Activated naive CD4-positive, alpha-beta T cell (primary cell): ENCODE measurements at regions not wholly inside any gene's neighbourhood (a gene's known extent, or its start where the extent isn't known, plus 50 kb on each side); places are given as distances from the start of the nearest gene placed in this dataset.

Source experiments
- DNase-seq, 4 experiments: peaks; one replicate each; lab custom pipeline; 2025; lab: John Stamatoyannopoulos, UW

- DNase-seq = no peak
These were observed 88.5 kb upstream of the HMCN1 start for GRCh38 chr1:185645686-185646085.

GRCh38 chr1:185645162-185645640, 89.0 kb upstream of the HMCN1 start:
- no peak for DNase-seq

DNA sequence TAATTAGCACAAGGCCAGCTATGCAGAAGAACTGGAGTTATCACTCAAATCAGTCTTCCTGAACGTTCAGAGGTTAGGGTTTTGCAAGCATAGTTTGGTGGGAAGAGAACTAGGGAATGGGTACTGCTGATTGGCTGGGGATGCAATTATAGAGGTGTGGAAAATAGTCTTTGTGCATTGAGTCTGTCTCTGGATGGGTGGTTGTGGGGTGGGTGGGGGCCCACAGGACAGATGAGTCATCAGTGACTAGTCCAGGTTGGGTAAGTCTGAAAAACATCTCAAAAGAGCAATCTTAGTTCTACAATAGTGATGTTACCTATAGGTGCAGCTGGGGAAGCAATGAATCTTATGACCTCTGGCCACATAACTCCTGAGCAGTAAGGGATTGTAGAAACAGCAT, 89.7 kb upstream of the HMCN1 start:
- DNase-seq = no peak

DNA sequence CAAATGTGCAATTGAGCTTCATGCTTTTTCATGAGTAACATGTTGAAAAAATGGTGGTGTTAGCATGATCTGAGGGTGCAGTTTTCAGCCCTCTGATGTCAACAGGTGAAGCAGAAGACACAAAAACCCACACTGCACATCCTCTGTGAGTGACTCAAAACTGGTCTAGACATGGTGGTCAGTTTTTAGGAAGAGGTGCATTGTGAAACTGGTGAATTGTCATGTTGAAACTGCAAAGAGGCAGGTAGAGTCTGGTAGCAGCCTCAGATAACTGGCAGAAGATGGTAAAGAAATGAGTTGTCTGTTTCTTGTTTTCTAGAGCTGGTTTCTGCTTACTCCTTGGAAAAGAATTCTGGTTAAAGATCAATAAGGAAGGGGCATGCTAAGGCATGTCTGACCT, 97.3 kb upstream of the HMCN1 start:
- DNase-seq = no peak

GRCh38 chr1:185634704-185635103, 99.5 kb upstream of the HMCN1 start:
- DNase-seq = no peak

- DNase-seq = no peak
These were observed 101.3 kb upstream of the HMCN1 start for GRCh38 chr1:185632659-185633423.

- DNase-seq = no peak
These were observed 102.3 kb upstream of the HMCN1 start for GRCh38 chr1:185631843-185632242.

GRCh38 chr1:185627761-185628501, 106.3 kb upstream of the HMCN1 start:
- DNase-seq = no peak

DNA sequence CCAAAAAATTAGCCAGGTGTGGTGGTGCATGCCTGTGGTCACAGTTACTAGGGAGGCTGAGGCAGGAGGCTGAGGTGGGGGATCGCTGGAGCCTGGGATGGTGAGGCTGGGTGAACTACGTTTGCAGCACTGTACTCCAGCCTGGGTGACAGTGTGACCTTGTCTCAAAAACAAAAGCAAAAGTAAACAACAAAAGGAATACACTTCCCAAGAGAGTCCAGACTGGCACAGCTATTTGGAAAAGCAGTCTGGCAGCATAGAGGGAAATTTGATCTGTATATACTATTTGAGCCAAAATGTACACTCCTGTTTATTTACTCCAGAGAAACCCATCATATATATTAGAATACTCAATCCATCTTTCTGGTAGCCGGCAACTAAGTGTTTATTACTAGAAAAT, 107.0 kb upstream of the HMCN1 start:
- DNase-seq = no peak

GRCh38 chr1:185626344-185626743, 107.8 kb upstream of the HMCN1 start:
- no peak for DNase-seq

- DNase-seq = no peak
These were observed 123.2 kb upstream of the HMCN1 start for GRCh38 chr1:185610954-185611353.

GRCh38 chr1:185608177-185608576, 126.0 kb upstream of the HMCN1 start:
- DNase-seq = no peak

- DNase-seq = no peak
These were observed 131.0 kb upstream of the HMCN1 start for GRCh38 chr1:185603158-185603557.

- DNase-seq = no peak
These were observed 133.0 kb upstream of the HMCN1 start for GRCh38 chr1:185601189-185601588.

- DNase-seq = no peak
These were observed 133.6 kb upstream of the HMCN1 start for GRCh38 chr1:185600641-185601040.

- no peak for DNase-seq
These were observed 135.9 kb upstream of the HMCN1 start for GRCh38 chr1:185598332-185598731.

DNA sequence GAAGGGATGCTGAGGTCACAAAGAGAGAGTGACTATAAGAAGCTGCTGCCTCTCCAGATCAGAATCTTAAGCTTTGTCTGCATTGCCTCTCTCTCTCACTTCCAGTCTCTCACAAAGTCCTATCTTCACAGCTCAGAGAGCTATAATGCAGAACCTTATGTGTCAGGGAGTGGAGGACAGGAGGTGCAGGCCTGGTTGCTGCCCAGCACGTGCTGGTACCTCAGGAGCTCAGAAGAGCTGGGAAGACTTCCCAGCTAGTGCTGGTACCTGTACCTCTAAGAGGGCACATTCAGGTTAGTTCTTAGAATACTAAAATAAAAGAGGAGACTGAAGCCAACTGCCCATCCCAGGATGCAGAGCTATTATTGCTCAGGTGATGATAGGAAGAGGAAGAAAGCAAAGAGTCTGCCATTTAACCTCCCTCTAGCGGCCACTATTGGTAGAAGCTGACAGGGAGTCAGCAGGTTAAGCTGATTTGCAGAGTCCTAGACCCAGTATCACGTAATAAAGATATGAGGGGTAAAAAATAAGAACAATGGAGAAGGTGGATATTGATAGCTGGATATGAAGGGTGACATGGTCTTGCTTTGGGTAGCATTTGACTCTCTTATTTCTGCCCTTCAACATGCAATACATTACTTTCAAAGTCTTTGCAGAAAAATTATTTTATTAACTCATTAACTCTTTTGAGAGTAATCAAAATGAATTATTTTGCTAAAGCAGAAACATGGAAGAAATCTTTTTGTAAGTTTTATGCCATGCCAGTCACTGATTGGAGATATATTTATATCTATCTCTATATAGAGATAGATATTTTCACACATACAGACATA, 138.1 kb upstream of the HMCN1 start:
- peak in 1 of 4 experiments; percentile 2 for DNase-seq

- no peak for DNase-seq
These were observed 139.3 kb upstream of the HMCN1 start for GRCh38 chr1:185594786-185595410.

DNA sequence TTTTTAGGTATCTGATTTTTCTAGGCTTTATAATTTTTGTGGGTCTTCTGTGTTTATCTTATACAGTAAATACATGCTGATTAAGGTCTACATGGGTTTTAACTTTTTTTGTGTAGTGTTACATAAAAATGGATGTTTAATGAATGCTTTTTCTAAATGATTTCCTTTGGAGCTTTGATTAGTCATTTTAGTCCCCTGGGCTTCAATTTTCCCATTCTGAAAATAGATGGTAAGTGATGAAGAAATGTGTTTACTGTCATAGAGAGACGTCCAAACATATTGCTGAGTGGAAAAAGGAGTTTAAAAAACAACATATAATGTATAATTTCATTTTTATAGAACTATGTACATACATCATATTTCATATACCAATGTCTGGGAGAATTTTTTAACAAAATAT, 140.9 kb upstream of the HMCN1 start:
- no peak for DNase-seq

- DNase-seq = no peak
These were observed 148.4 kb upstream of the HMCN1 start for GRCh38 chr1:185585770-185586169.

- DNase-seq = no peak
These were observed 152.0 kb upstream of the HMCN1 start for GRCh38 chr1:185581961-185582725.
